Lower lobe of right lung (tissue), 2 donors: ENCODE measurements at regions not wholly inside any gene's neighbourhood (a gene's known extent, or its start where the extent isn't known, plus 50 kb on each side); places are given as distances from the start of the nearest gene placed in this dataset.

Experiments used
- ATAC-seq, 2 donors: fragments of 200-7000 bp; cut with Tn5 transposase; one replicate each; pipeline ENCODE4 v1.9.1; 2020 to 2022; ENCODE audit warnings: mild to moderate bottlenecking in 2 of 2, moderate library complexity in 2 of 2
- DNase-seq: peaks from one replicate; pipeline ENCODE4 v3.0.0-alpha.2; 2020
- H3K27ac ChIP-seq: fragments of 200-600 bp; one replicate; pipeline ENCODE4 v1.8.0; 2022
- H3K27me3 ChIP-seq: fragments of 200-600 bp; one replicate; pipeline ENCODE4 v1.8.0; 2022; ENCODE audit warnings: low read depth
- H3K36me3 ChIP-seq: fragments of 200-600 bp; one replicate; pipeline ENCODE4 v1.8.0; 2022; ENCODE audit warnings: mild to moderate bottlenecking
- H3K4me1 ChIP-seq: fragments of 200-600 bp; one replicate; pipeline ENCODE4 v1.8.0; 2022
- H3K4me3 ChIP-seq: fragments of 200-600 bp; one replicate; pipeline ENCODE4 v1.8.0; 2022; ENCODE audit warnings: mild to moderate bottlenecking
- H3K9me3 ChIP-seq: fragments of 200-600 bp; one replicate; pipeline ENCODE4 v1.8.0; 2022
- intact Hi-C: fragments of 100-400 bp; cut with DNase I; formaldehyde crosslinking; loops from one replicate; pipeline ENCODE4 v1.11.0; 2022
- TF ChIP-seq, protein P1 (sequence below): fragments of 200-600 bp; IDR thresholded peaks from one replicate; pipeline ENCODE4 v1.8.0; 2022; ENCODE audit warnings: antibody characterized with exemption, mild to moderate bottlenecking
- donor health status: DM: no; HTN: yes; CAD: no; lungs with severe emphysema.

DNA sequence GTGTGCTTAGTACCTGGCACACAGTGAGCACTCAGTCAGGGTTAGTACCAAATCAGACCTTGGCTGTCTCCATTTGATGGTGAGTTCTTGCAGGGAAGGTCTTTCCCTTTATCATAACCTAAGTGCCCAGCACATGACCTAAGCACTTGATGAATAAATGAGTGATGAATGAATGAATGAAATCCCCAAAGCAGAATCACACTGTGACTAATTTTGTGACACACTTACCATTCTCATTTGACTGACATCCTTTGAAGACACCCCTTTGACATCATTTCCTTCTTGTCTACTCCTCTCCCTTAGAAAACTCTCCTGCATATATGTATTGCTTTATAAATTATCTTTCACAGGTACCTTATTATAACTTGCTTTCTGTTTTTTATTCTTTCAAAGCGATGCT is 130.2 kb upstream of the ELL2 start:
- Histone ChIP-seq H3K4me3 (no peak overlapping the region), H3K36me3 (no peaks in the 10 kb centered on the region), H3K4me1 (peaks cover 6% of the 10 kb centered on the region), H3K27me3 (no peaks in the 10 kb centered on the region), H3K27ac (no peak overlapping the region), H3K9me3 (no peaks in the 10 kb centered on the region)
- intact Hi-C loops: no loop called here
- TF ChIP-seq, protein P1, sequence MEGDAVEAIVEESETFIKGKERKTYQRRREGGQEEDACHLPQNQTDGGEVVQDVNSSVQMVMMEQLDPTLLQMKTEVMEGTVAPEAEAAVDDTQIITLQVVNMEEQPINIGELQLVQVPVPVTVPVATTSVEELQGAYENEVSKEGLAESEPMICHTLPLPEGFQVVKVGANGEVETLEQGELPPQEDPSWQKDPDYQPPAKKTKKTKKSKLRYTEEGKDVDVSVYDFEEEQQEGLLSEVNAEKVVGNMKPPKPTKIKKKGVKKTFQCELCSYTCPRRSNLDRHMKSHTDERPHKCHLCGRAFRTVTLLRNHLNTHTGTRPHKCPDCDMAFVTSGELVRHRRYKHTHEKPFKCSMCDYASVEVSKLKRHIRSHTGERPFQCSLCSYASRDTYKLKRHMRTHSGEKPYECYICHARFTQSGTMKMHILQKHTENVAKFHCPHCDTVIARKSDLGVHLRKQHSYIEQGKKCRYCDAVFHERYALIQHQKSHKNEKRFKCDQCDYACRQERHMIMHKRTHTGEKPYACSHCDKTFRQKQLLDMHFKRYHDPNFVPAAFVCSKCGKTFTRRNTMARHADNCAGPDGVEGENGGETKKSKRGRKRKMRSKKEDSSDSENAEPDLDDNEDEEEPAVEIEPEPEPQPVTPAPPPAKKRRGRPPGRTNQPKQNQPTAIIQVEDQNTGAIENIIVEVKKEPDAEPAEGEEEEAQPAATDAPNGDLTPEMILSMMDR: no peak
- ATAC-seq (no peak), DNase-seq (no peak)

DNA sequence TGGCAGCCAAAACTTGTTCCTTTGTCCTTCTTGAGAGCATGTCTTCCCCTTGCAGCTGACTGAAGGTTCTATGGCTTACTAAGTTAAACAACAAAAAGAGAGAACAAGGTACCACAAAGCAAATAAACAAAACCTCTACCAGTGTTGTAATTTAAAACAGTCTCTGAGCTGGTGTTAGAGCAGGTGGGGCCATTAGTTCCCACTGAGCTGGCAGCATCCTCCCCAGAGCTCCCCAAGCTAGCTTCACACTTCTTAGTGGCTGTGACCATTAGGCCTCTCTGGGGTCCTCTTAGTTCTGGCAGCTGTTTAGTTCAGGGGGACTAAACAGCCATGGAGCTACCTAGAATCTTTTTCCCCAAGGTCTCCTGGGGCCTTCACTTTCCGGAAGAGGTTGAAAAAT is 128.6 kb upstream of the ELL2 start:
- Histone ChIP-seq H3K36me3 (no peaks in the 10 kb centered on the region), H3K4me1 (peaks cover 6% of the 10 kb centered on the region), H3K27ac (no peak overlapping the region), H3K9me3 (no peaks in the 10 kb centered on the region), H3K27me3 (no peaks in the 10 kb centered on the region), H3K4me3 (no peak overlapping the region)
- ATAC-seq: no peak
- DNase-seq: no peak
- TF ChIP-seq, protein P1: no peak
- intact Hi-C loops: no loop called here

DNA sequence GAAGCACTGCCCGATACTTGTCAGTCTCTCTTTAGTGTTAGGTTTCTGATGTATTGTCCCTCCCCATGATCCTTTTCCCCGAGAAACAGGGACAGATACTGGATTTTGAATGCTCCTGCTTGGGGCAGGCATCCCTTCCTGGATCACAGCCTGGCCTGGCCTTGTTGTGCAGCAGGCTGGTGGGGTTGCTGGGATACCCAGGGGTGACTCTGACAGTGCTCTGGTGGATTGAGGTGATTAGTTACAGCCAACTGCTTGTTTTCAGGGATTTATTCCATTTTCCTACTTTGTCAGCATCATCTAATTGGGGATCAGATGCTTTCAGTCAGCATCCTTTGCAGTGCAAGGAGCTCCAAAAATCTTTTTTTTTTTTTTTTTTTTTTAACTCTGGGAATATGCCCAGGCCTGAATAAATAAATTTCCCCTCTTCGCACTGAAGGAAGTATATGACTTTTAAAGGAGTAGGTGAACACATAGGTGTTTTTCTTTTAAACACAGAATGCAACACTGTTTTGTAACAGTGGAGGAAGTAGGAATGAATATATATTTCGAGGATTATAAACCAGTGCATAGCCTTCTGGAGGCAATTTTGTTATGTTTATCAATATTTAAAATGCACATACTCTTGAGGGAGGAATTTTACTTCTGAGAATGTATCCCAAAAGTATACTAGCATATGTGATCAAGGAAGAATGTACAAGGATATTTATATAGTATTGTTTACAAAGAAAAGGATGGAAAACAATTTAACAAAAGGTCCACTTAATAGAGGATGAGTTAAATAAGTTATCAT is 127.3 kb upstream of the ELL2 start:
- H3K4me1 ChIP-seq: no peaks in the 10 kb centered on the region
- DNase-seq (no peak), ATAC-seq (no peak)
- no peaks in the 10 kb centered on the region for H3K36me3 ChIP-seq
- H3K27ac ChIP-seq: no peak overlapping the region
- no peaks in the 10 kb centered on the region for H3K27me3 ChIP-seq
- H3K9me3 ChIP-seq: no peaks in the 10 kb centered on the region
- TF ChIP-seq, protein P1: no peak
- H3K4me3 ChIP-seq: no peak overlapping the region
- intact Hi-C loops: no loop called here

DNA sequence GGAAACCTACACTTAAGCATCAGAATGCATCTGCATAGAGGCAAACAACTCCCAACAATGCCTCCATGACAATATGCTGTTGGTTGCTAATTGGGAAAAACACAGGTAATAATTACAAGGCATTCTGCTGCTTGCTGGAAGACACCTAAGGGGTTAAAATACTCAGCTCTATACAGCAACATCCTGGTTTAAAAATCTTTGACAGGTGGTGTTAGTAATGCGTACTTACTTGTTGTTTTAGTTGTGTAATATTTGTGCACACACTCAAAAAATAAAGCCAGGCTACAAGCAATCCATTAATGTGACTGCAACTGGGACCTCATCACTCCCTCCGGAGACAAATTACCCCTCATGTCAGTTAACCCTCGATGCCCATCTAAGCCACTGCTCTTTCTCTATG is 126.3 kb upstream of the ELL2 start:
- Histone ChIP-seq H3K27ac (no peak overlapping the region), H3K36me3 (no peaks in the 10 kb centered on the region), H3K27me3 (no peaks in the 10 kb centered on the region), H3K9me3 (no peaks in the 10 kb centered on the region), H3K4me3 (no peak overlapping the region), H3K4me1 (no peaks in the 10 kb centered on the region)
- intact Hi-C loops: no loop called here
- ATAC-seq (no peak), DNase-seq (no peak)
- TF ChIP-seq, protein P1: no peak

DNA sequence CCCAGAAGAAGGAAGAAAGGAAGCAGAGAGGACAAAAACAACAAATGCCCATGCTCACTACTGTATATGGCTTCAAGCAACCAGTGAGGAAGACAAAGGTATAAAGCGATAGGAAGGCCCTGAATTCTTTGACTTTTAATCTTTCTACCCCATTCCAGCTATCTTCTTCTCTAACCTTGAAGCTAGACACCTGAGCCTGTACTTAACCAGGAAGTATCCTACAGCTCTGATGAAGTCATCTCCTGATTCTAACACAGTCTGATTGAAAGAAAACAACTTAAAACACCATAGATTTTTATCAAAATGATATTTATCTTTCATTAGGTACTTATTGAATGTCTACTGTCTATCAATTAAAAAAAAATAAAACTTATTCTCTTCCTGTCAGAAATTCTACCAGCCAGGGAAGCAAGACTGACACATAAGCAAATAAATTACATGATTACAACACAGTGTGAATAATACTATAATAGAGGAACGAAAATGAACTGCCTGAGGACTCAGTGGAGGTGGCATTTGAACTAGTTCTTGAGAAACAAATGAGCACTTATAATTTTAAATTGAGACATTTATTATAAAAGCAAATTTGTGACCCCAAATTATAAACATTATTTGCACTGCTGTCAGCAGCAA is 123.3 kb upstream of the ELL2 start:
- no peak for DNase-seq
- H3K36me3 ChIP-seq: no peaks in the 10 kb centered on the region
- intact Hi-C loops: no loop called here
- no peak overlapping the region for H3K4me3 ChIP-seq
- H3K9me3 ChIP-seq: no peaks in the 10 kb centered on the region
- TF ChIP-seq, protein P1: no peak
- ATAC-seq: peak in 1 of 2 donors; percentile 61
- H3K27ac ChIP-seq: no peak overlapping the region
- no peaks in the 10 kb centered on the region for H3K4me1 ChIP-seq
- H3K27me3 ChIP-seq: no peaks in the 10 kb centered on the region
